ENCODE measurements at regions not wholly inside any gene's neighbourhood (a gene's known extent, or its start where the extent isn't known, plus 50 kb on each side); places are given as distances from the start of the nearest gene placed in this dataset.

GRCh38 chr10:108789919-108790318 is 1133.4 kb downstream of the XPNPEP1 start:
- TF ChIP-seq, protein P1, sequence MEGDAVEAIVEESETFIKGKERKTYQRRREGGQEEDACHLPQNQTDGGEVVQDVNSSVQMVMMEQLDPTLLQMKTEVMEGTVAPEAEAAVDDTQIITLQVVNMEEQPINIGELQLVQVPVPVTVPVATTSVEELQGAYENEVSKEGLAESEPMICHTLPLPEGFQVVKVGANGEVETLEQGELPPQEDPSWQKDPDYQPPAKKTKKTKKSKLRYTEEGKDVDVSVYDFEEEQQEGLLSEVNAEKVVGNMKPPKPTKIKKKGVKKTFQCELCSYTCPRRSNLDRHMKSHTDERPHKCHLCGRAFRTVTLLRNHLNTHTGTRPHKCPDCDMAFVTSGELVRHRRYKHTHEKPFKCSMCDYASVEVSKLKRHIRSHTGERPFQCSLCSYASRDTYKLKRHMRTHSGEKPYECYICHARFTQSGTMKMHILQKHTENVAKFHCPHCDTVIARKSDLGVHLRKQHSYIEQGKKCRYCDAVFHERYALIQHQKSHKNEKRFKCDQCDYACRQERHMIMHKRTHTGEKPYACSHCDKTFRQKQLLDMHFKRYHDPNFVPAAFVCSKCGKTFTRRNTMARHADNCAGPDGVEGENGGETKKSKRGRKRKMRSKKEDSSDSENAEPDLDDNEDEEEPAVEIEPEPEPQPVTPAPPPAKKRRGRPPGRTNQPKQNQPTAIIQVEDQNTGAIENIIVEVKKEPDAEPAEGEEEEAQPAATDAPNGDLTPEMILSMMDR (conservative IDR thresholded peaks at IDR 0.05), result no peak
- no peak for TF ChIP-seq EZH2 (IDR thresholded peaks at IDR 0.05; ENCODE audit: low read depth)

Measured in PC-9 (cell line).